ENCODE measurements at regions not wholly inside any gene's neighbourhood (a gene's known extent, or its start where the extent isn't known, plus 50 kb on each side); places are given as distances from the start of the nearest gene placed in this dataset.
"Not testable (repeated sequence)": the region's sequence is repeated elsewhere in the genome, so short reads cannot be mapped to it uniquely, and the experiment has no call there.

GRCh38 chr13:76267216-76267615 lies 619.0 kb downstream of the KCTD12 start:
- Histone ChIP-seq H4K20me1 (ENCODE audit: insufficient read depth) (no peaks in the 10 kb centered on the region), H3K9ac (no peak overlapping the region), H3K36me3 (ENCODE audit: low read depth) (no peaks in the 10 kb centered on the region), H3K9me3 (ENCODE audit: low read depth) (no peaks in the 10 kb centered on the region), H3K4me2 (ENCODE audit: unreplicated experiment) (no peak overlapping the region), H2AFZ (no peak overlapping the region), H3K79me2 (ENCODE audit: insufficient read depth) (no peaks in the 10 kb centered on the region), H3K27ac (no peak overlapping the region), H3K4me1 (ENCODE audit: insufficient read depth) (no peaks in the 10 kb centered on the region), H3K27me3 (replicated peaks; ENCODE audit: insufficient read depth) (no peaks in the 10 kb centered on the region), H3F3A (ENCODE audit: insufficient read depth) (no peaks in the 10 kb centered on the region), H3K9me2 (ENCODE audit: insufficient read depth) (no peaks in the 10 kb centered on the region), H3K4me3 (no peak overlapping the region)
- TF ChIP-seq EZH2phosphoT487 (IDR thresholded peaks at IDR 0.05; ENCODE audit: insufficient read depth, low read depth) (no peak), EZH2 (IDR thresholded peaks at IDR 0.05; ENCODE audit: insufficient read depth, poor library complexity, severe bottlenecking) (no peak)
- WGBS, 2 experiments (ENCODE audit: low coverage in 1 of 2, low lambda C conversion rate in 2 of 2, missing lambda C conversion rate in 2 of 2) = 48 to 50% methylated on average over 3 of the region's 3 CpGs
- DNase-seq = no peak
- in situ Hi-C loops (cut with MboI) = no loop called here

GRCh38 chr13:76266561-76266960 lies 619.6 kb downstream of the KCTD12 start:
- H3K4me3 ChIP-seq = no peak overlapping the region
- H3K9ac ChIP-seq = no peak overlapping the region
- H3K27ac ChIP-seq = no peak overlapping the region
- WGBS, 2 experiments (ENCODE audit: low coverage in 1 of 2, low lambda C conversion rate in 2 of 2, missing lambda C conversion rate in 2 of 2) = 29 to 40% methylated on average over 1 of the region's 1 CpG
- no peaks in the 10 kb centered on the region for H4K20me1 ChIP-seq (ENCODE audit: insufficient read depth)
- H3K9me2 ChIP-seq (ENCODE audit: insufficient read depth) = no peaks in the 10 kb centered on the region
- no peaks in the 10 kb centered on the region for H3K4me1 ChIP-seq (ENCODE audit: insufficient read depth)
- H3K4me2 ChIP-seq (ENCODE audit: unreplicated experiment) = no peak overlapping the region
- no peaks in the 10 kb centered on the region for H3F3A ChIP-seq (ENCODE audit: insufficient read depth)
- H3K36me3 ChIP-seq (ENCODE audit: low read depth) = no peaks in the 10 kb centered on the region
- no peak for DNase-seq
- no peak for TF ChIP-seq EZH2 (IDR thresholded peaks at IDR 0.05; ENCODE audit: insufficient read depth, poor library complexity, severe bottlenecking)
- TF ChIP-seq EZH2phosphoT487 (IDR thresholded peaks at IDR 0.05; ENCODE audit: insufficient read depth, low read depth) = no peak
- no peaks in the 10 kb centered on the region for H3K9me3 ChIP-seq (ENCODE audit: low read depth)
- in situ Hi-C loops (cut with MboI) = no loop called here
- H2AFZ ChIP-seq = no peak overlapping the region
- H3K27me3 ChIP-seq (replicated peaks; ENCODE audit: insufficient read depth) = no peaks in the 10 kb centered on the region
- no peaks in the 10 kb centered on the region for H3K79me2 ChIP-seq (ENCODE audit: insufficient read depth)

DNA sequence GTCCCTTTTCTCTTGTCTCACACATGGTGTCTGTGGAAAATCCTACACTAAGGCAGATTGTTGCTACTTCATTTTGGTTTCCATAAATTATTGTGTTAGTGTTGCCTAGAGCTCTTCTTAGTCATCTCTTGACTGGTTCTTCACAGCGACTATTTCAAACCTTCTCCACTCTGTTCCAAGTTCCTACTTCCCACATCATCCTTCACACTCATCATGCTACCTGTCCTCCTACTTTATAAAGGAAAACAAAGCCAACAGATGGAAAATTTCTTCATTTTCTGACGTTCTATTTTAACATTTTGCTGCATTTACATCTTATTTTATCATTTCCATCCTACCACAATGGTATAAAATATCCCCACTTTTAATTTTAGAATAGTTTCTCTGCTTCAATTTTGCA lies 614.1 kb downstream of the LMO7 start:
- Histone ChIP-seq H2AFZ (no peak overlapping the region), H3K4me1 (ENCODE audit: insufficient read depth) (no peaks in the 10 kb centered on the region), H4K20me1 (ENCODE audit: insufficient read depth) (no peaks in the 10 kb centered on the region), H3K4me3 (no peak overlapping the region), H3K9me2 (ENCODE audit: insufficient read depth) (no peaks in the 10 kb centered on the region), H3K9me3 (ENCODE audit: low read depth) (no peaks in the 10 kb centered on the region), H3K36me3 (ENCODE audit: low read depth) (no peaks in the 10 kb centered on the region), H3K27me3 (replicated peaks; ENCODE audit: insufficient read depth) (0 out of 2 replicates have a peak, but pooled peaks cover 8% of the 10 kb centered on the region), H3K27ac (no peak overlapping the region), H3K79me2 (ENCODE audit: insufficient read depth) (no peaks in the 10 kb centered on the region), H3K9ac (no peak overlapping the region), H3F3A (ENCODE audit: insufficient read depth) (no peaks in the 10 kb centered on the region), H3K4me2 (ENCODE audit: unreplicated experiment) (no peak overlapping the region)
- TF ChIP-seq EZH2phosphoT487 (IDR thresholded peaks at IDR 0.05; ENCODE audit: insufficient read depth, low read depth) (no peak), EZH2 (IDR thresholded peaks at IDR 0.05; ENCODE audit: insufficient read depth, poor library complexity, severe bottlenecking) (no peak)
- in situ Hi-C loops (cut with MboI) = no loop called here
- DNase-seq = no peak
- 25 to 35% methylated on average over 2 of the region's 2 CpGs for WGBS, 2 experiments (ENCODE audit: low coverage in 1 of 2, low lambda C conversion rate in 2 of 2, missing lambda C conversion rate in 2 of 2)

DNA sequence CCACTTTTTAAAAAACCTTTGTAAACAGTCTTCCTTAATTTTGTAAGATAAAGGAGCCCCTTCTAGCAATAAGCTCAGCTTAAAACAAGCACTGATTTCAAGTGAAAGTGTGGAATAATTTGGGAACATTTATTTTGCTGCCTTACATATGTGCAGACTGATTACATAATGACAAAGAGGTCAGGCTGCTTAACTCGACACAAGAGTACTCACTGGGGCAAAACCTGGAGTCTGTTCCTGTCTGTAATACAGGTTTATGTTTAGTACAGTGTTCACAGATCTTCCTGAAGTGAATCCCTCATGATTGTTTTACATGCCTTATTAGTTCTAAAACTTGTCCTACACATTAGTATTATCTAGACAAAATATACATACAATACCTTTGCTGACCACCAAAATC lies 609.8 kb downstream of the LMO7 start:
- Histone ChIP-seq H3K4me1 (ENCODE audit: insufficient read depth) (no peaks in the 10 kb centered on the region), H3K9me2 (ENCODE audit: insufficient read depth) (no peaks in the 10 kb centered on the region), H3K4me3 (no peak overlapping the region), H3K4me2 (ENCODE audit: unreplicated experiment) (no peak overlapping the region), H3K36me3 (ENCODE audit: low read depth) (no peaks in the 10 kb centered on the region), H3K9me3 (ENCODE audit: low read depth) (no peaks in the 10 kb centered on the region), H3F3A (ENCODE audit: insufficient read depth) (no peaks in the 10 kb centered on the region), H4K20me1 (ENCODE audit: insufficient read depth) (no peaks in the 10 kb centered on the region), H3K9ac (no peak overlapping the region), H3K27ac (no peak overlapping the region), H3K27me3 (replicated peaks; ENCODE audit: insufficient read depth) (0 out of 2 replicates have a peak, but pooled peaks cover 8% of the 10 kb centered on the region), H3K79me2 (ENCODE audit: insufficient read depth) (no peaks in the 10 kb centered on the region), H2AFZ (no peak overlapping the region)
- in situ Hi-C loops (cut with MboI) = no loop called here
- 5% methylated on average over 1 of the region's 1 CpG for WGBS, 2 experiments (ENCODE audit: low coverage in 1 of 2, low lambda C conversion rate in 2 of 2, missing lambda C conversion rate in 2 of 2)
- DNase-seq = no peak
- TF ChIP-seq EZH2 (IDR thresholded peaks at IDR 0.05; ENCODE audit: insufficient read depth, poor library complexity, severe bottlenecking) (no peak), EZH2phosphoT487 (IDR thresholded peaks at IDR 0.05; ENCODE audit: insufficient read depth, low read depth) (no peak)

- no peak overlapping the region for H3K4me2 ChIP-seq (ENCODE audit: unreplicated experiment)
- DNase-seq = no peak
- in situ Hi-C loops (cut with MboI) = no loop called here
- 0 out of 2 replicates have a peak, but pooled peaks cover 8% of the 10 kb centered on the region for H3K27me3 ChIP-seq (replicated peaks; ENCODE audit: insufficient read depth)
- TF ChIP-seq EZH2phosphoT487 (IDR thresholded peaks at IDR 0.05; ENCODE audit: insufficient read depth, low read depth) (no peak), EZH2 (IDR thresholded peaks at IDR 0.05; ENCODE audit: insufficient read depth, poor library complexity, severe bottlenecking) (no peak)
- no peak overlapping the region for H3K27ac ChIP-seq
- no peak overlapping the region for H2AFZ ChIP-seq
- H3F3A ChIP-seq (ENCODE audit: insufficient read depth) = no peaks in the 10 kb centered on the region
- no peaks in the 10 kb centered on the region for H3K4me1 ChIP-seq (ENCODE audit: insufficient read depth)
- H4K20me1 ChIP-seq (ENCODE audit: insufficient read depth) = no peaks in the 10 kb centered on the region
- no peaks in the 10 kb centered on the region for H3K79me2 ChIP-seq (ENCODE audit: insufficient read depth)
- H3K9ac ChIP-seq = no peak overlapping the region
- H3K9me2 ChIP-seq (ENCODE audit: insufficient read depth) = no peaks in the 10 kb centered on the region
- no peaks in the 10 kb centered on the region for H3K36me3 ChIP-seq (ENCODE audit: low read depth)
- H3K9me3 ChIP-seq (ENCODE audit: low read depth) = no peaks in the 10 kb centered on the region
- no peak overlapping the region for H3K4me3 ChIP-seq
- WGBS, 2 experiments (ENCODE audit: low coverage in 1 of 2, low lambda C conversion rate in 2 of 2, missing lambda C conversion rate in 2 of 2) = 13 to 20% methylated on average over 4 of the region's 4 CpGs
Observed at GRCh38 chr13:76245211-76245610, 609.1 kb downstream of the LMO7 start.

DNA sequence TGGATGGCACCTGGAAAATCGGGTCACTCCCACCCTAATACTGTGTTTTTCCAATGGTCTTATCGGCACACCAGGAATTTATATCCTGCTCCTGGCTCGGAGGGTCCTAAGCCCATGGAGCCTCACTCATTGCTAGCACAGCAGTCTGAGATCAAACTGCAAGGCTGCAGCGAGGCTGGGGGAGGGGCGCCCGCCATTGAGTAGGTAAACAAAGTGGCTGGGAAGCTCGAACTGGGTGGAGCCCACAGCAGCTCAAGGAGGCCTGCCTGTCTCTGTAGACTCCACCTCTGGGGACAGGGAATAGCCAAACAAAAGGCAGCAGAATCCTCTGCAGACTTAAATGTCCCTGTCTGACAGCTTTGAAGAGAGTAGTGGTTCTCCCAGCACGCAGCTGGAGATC lies 607.0 kb downstream of the LMO7 start:
- H3K27me3 ChIP-seq (replicated peaks; ENCODE audit: insufficient read depth); H2AFZ ChIP-seq; in situ Hi-C loops (cut with MboI); DNase-seq; H4K20me1 ChIP-seq (ENCODE audit: insufficient read depth); H3K36me3 ChIP-seq (ENCODE audit: low read depth); H3K9ac ChIP-seq; H3K4me1 ChIP-seq (ENCODE audit: insufficient read depth); H3K27ac ChIP-seq; H3K9me2 ChIP-seq (ENCODE audit: insufficient read depth); H3K79me2 ChIP-seq (ENCODE audit: insufficient read depth); H3K4me3 ChIP-seq; H3F3A ChIP-seq (ENCODE audit: insufficient read depth); H3K4me2 ChIP-seq (ENCODE audit: unreplicated experiment); H3K9me3 ChIP-seq (ENCODE audit: low read depth): not testable (repeated sequence)
- 41 to 48% methylated on average over 8 of the region's 8 CpGs for WGBS, 2 experiments (ENCODE audit: low coverage in 1 of 2, low lambda C conversion rate in 2 of 2, missing lambda C conversion rate in 2 of 2)
